Endothelial cell of umbilical vein (primary cell): ENCODE measurements at regions not wholly inside any gene's neighbourhood (a gene's known extent, or its start where the extent isn't known, plus 50 kb on each side); places are given as distances from the start of the nearest gene placed in this dataset.

Experiments
- BruUV-seq: library from RNA; stranded (reverse); fragments of 400-500 nt; replicated peaks from 2 replicates; lab custom pipeline; 2021; lab: Mats Ljungman, UMichigan
- CTCF ChIA-PET: fragments of 300-600, 350-600 bp; sonication (Branson Sonifier 250); formaldehyde crosslinking; loops from one replicate; lab custom pipeline; 2021; ENCODE audit warnings: antibody characterized with exemption, inconsistent platforms; lab: Charles Lee
- POLR2A ChIA-PET: fragments of 300-600, 350-600 bp; sonication (Branson Sonifier 250); formaldehyde crosslinking; loops from one replicate; lab custom pipeline; 2021; ENCODE audit warnings: antibody characterized with exemption, inconsistent platforms; lab: Charles Lee
- DNase-seq: peaks from one replicate; pipeline ENCODE4 v3.0.0-alpha.2; 2011; ENCODE audit warnings: low read depth, low spot score
- FAIRE-seq: peaks from 2 replicates; lab custom pipeline; 2011; peaks lifted over from hg19 to GRCh38; lab: Jason Lieb, UNC
- H2AFZ ChIP-seq: 2 replicates; pipeline ENCODE4 v1.6.0; 2012; ENCODE audit warnings: low read depth, low read length, control low read depth, inconsistent platforms
- H3K27ac ChIP-seq: 2 replicates; pipeline ENCODE4 v1.5.1; 2011; ENCODE audit warnings: low read depth, mild to moderate bottlenecking, control low read depth, low read length, moderate library complexity; ENCODE audit not compliant: insufficient read depth
- H3K27me3 ChIP-seq, 2 experiments: 2 replicates each; pipeline versions ENCODE4 v1.6.0 to v1.6.1; 2011; ENCODE audit warnings: low read length in 2 of 2, mixed read lengths in 1 of 2; ENCODE audit not compliant: control insufficient read depth in 2 of 2, insufficient read depth in 2 of 2
- H3K36me3 ChIP-seq, 2 experiments: 2 replicates in 1 of 2; 3 replicates in 1 of 2; pipeline ENCODE4 v1.5.1; 2011; ENCODE audit warnings: low read length in 2 of 2, mild to moderate bottlenecking in 1 of 2, moderate library complexity in 1 of 2; ENCODE audit not compliant: control insufficient read depth in 2 of 2, insufficient read depth in 2 of 2; ENCODE audit errors: extremely low read depth in 1 of 2
- H3K4me1 ChIP-seq: 3 replicates; pipeline ENCODE4 v1.5.1; 2011; ENCODE audit warnings: mild to moderate bottlenecking, low read length; ENCODE audit not compliant: control insufficient read depth, insufficient read depth; ENCODE audit errors: extremely low read depth
- H3K4me2 ChIP-seq: 2 replicates; pipeline ENCODE4 v1.6.1; 2011; ENCODE audit warnings: low read length, control low read depth, mixed read lengths; ENCODE audit not compliant: insufficient read depth
- H3K4me3 ChIP-seq, 3 experiments: fragments of 200-600 bp in 1 of 3; sonication (generic), shearing (Covaris generic) in 1 of 3; replicated peaks in 1 of 3; 2 replicates each; pipeline ENCODE4 v1.5.1; 2011 to 2016; ENCODE audit warnings: control low read depth in 3 of 3, low read length in 3 of 3, mild to moderate bottlenecking in 2 of 3, inconsistent platforms in 1 of 3, low read depth in 1 of 3, moderate library complexity in 1 of 3; ENCODE audit not compliant: insufficient read depth in 1 of 3
- H3K79me2 ChIP-seq: 2 replicates; pipeline ENCODE4 v1.6.0; 2012; ENCODE audit warnings: low read length, inconsistent platforms; ENCODE audit not compliant: control insufficient read depth, insufficient read depth
- H3K9ac ChIP-seq: replicated peaks from 2 replicates; pipeline ENCODE3; 2011; ENCODE audit warnings: low read length, control low read depth; ENCODE audit not compliant: insufficient read depth; ENCODE audit errors: extremely low read depth
- H3K9me1 ChIP-seq: replicated peaks from 3 replicates; pipeline ENCODE4 v1.6.0; 2011; ENCODE audit warnings: mild to moderate bottlenecking, low read length; ENCODE audit not compliant: control insufficient read depth, insufficient read depth; ENCODE audit errors: extremely low read depth
- H3K9me3 ChIP-seq: replicated peaks from 2 replicates; pipeline ENCODE4 v1.5.1; 2012; ENCODE audit warnings: low read length, inconsistent platforms; ENCODE audit not compliant: control insufficient read depth, insufficient read depth
- H4K20me1 ChIP-seq: replicated peaks from 2 replicates; pipeline ENCODE3; 2011; ENCODE audit warnings: mild to moderate bottlenecking, low read length; ENCODE audit not compliant: control insufficient read depth, insufficient read depth; ENCODE audit errors: extremely low read depth
- CTCF ChIP-seq, 2 donors: IDR thresholded peaks; 1 replicate in 1 of 2; 2 replicates in 1 of 2; pipeline ENCODE4 v1.5.1; 2011; ENCODE audit warnings: low read length in 2 of 2, mild to moderate bottlenecking in 2 of 2, moderate library complexity in 2 of 2, control low read depth in 1 of 2, inconsistent platforms in 1 of 2, low read depth in 1 of 2; ENCODE audit not compliant: insufficient read depth in 1 of 2; ENCODE audit errors: extremely low read depth in 1 of 2
- EZH2 ChIP-seq: IDR thresholded peaks from 2 replicates; pipeline ENCODE4 v1.6.1; 2012; ENCODE audit warnings: borderline replicate concordance, low read depth, mild to moderate bottlenecking, moderate library complexity, low read length, inconsistent platforms; ENCODE audit not compliant: severe bottlenecking
- FOS ChIP-seq: IDR thresholded peaks from 2 replicates; pipeline ENCODE4 v1.6.1; 2011; ENCODE audit warnings: mild to moderate bottlenecking, low read length, moderate library complexity, borderline replicate concordance; ENCODE audit not compliant: insufficient read depth
- GATA2 ChIP-seq: IDR thresholded peaks from 2 replicates; pipeline ENCODE4 v1.7.0; 2011; ENCODE audit warnings: low read depth, mild to moderate bottlenecking, moderate library complexity, mixed read lengths, low read length; ENCODE audit not compliant: insufficient read length, insufficient read depth
- JUN ChIP-seq: IDR thresholded peaks from 2 replicates; pipeline ENCODE4 v1.6.1; 2011; ENCODE audit warnings: borderline replicate concordance, low read depth; ENCODE audit not compliant: insufficient read length, insufficient read depth
- MAX ChIP-seq: IDR thresholded peaks from 2 replicates; pipeline ENCODE4 v1.6.1; 2011; ENCODE audit not compliant: insufficient read depth, insufficient read length
- MYC ChIP-seq: IDR thresholded peaks from one replicate; pipeline ENCODE4 v1.6.1; 2011; ENCODE audit warnings: mild to moderate bottlenecking, low read depth, low read length
- POLR2A ChIP-seq: IDR thresholded peaks from 2 replicates; pipeline ENCODE4 v1.6.1; 2012; ENCODE audit warnings: low read depth, mild to moderate bottlenecking, control low read depth, low read length
- POLR2AphosphoS5 ChIP-seq: IDR thresholded peaks from 2 replicates; pipeline ENCODE4 v1.6.1; 2012; ENCODE audit warnings: low read depth, mild to moderate bottlenecking, control low read depth, low read length, moderate library complexity; ENCODE audit not compliant: insufficient read depth
- dilution Hi-C: fragments of 300-500 bp; cut with MboI; formaldehyde crosslinking; loops from one replicate; pipeline ENCODE4 v1.15.0; 2019; ENCODE audit warnings: low sequenced_read_pairs; ENCODE audit not compliant: extremely low pct_ligation_motif_present
- intact Hi-C: fragments of 100-400 bp; cut with micrococcal nuclease; formaldehyde crosslinking; loops from one replicate; pipeline ENCODE4 v1.10.0; 2022

- no peak overlapping the region for H3K9ac ChIP-seq
- CTCF ChIA-PET: no interaction called here
- DNase-seq (no peak), FAIRE-seq (no peak)
- no peaks in the 10 kb centered on the region for H3K4me1 ChIP-seq
- intact Hi-C loops: no loop called here
- H3K36me3 ChIP-seq: no peaks in the 10 kb centered on the region
- TF ChIP-seq MAX (no peak), JUN (no peak), MYC (no peak), POLR2A (no peak), EZH2 (no peak), FOS (no peak), POLR2AphosphoS5 (no peak), GATA2 (no peak), CTCF (IDR thresholded peaks at IDR 0.05; ENCODE audit: extremely low read depth in 1 of 2, insufficient read depth in 1 of 2, low read depth in 1 of 2, low read length in 2 of 2) (no peak)
- H3K9me3 ChIP-seq: no peaks in the 10 kb centered on the region
- H3K79me2 ChIP-seq: no peaks in the 10 kb centered on the region
- POLR2A ChIA-PET: no interaction called here
- BruUV-seq: no TSS peak
- H2AFZ ChIP-seq: no peak overlapping the region
- H3K4me3 ChIP-seq: no peak overlapping the region
- no peaks in the 10 kb centered on the region for H4K20me1 ChIP-seq
- H3K9me1 ChIP-seq: no peaks in the 10 kb centered on the region
- H3K4me2 ChIP-seq: no peak overlapping the region
- dilution Hi-C loops: no loop called here
- H3K27me3 ChIP-seq: no peaks in the 10 kb centered on the region
- H3K27ac ChIP-seq: no peak overlapping the region
Measured at GRCh38 chr13:111469450-111469849, 149.0 kb downstream of the TEX29 start.
